Lung (tissue), 11 donors: ENCODE measurements at regions not wholly inside any gene's neighbourhood (a gene's known extent, or its start where the extent isn't known, plus 50 kb on each side); places are given as distances from the start of the nearest gene placed in this dataset.
A peak's percentile ranks its signal among the peaks of the same experiment; 100 is the strongest.

Experiments
- ATAC-seq: fragments of 200-7000 bp; cut with Tn5 transposase; one replicate; pipeline ENCODE4 v1.9.1; 2020; ENCODE audit warnings: moderate number of reproducible peaks; ENCODE audit not compliant: insufficient read depth, low FRiP score
- DNase-seq, 3 donors: peaks; one replicate each; pipeline ENCODE4 v3.0.0-alpha.2; 2013 to 2017
- H3K27ac ChIP-seq, 2 donors: one replicate each; pipeline ENCODE4 v1.5.1; 2013; ENCODE audit warnings: mild to moderate bottlenecking in 2 of 2, moderate library complexity in 2 of 2, control low read depth in 1 of 2, inconsistent platforms in 1 of 2, low read depth in 1 of 2, low read length in 1 of 2
- H3K27me3 ChIP-seq, 3 donors: one replicate each; pipeline ENCODE4 v1.5.1; 2013; ENCODE audit warnings: low read length in 2 of 3; ENCODE audit not compliant: control insufficient read depth in 3 of 3, insufficient read depth in 3 of 3
- H3K36me3 ChIP-seq, 4 donors: one replicate each; pipeline ENCODE4 v1.5.1; 2013; ENCODE audit warnings: low read length in 4 of 4, mild to moderate bottlenecking in 1 of 4, moderate library complexity in 1 of 4; ENCODE audit not compliant: control insufficient read depth in 4 of 4, insufficient read depth in 4 of 4
- H3K4me1 ChIP-seq, 5 donors: one replicate each; pipeline ENCODE4 v1.5.1; 2013; ENCODE audit warnings: low read length in 5 of 5, mild to moderate bottlenecking in 2 of 5, moderate library complexity in 1 of 5; ENCODE audit not compliant: control insufficient read depth in 5 of 5, insufficient read depth in 5 of 5
- H3K4me3 ChIP-seq: one replicate; pipeline ENCODE4 v1.5.1; 2013; ENCODE audit warnings: mild to moderate bottlenecking, control low read depth, moderate library complexity
- H3K9ac ChIP-seq, 2 donors: one replicate each; pipeline ENCODE4 v1.5.1; 2013; ENCODE audit warnings: low read length in 2 of 2, control low read depth in 1 of 2; ENCODE audit not compliant: insufficient read depth in 1 of 2
- H3K9me3 ChIP-seq, 4 donors: one replicate each; pipeline ENCODE4 v1.5.1; 2013; ENCODE audit warnings: low read length in 3 of 4, mild to moderate bottlenecking in 1 of 4, moderate library complexity in 1 of 4; ENCODE audit not compliant: control insufficient read depth in 4 of 4, insufficient read depth in 3 of 4
- CTCF ChIP-seq: IDR thresholded peaks from 2 replicates; pipeline ENCODE4 v1.5.1; 2012; ENCODE audit warnings: mild to moderate bottlenecking; ENCODE audit errors: control extremely low read depth, extremely low read depth
- WGBS, 2 donors: extraction: QIAGEN DNeasy Blood & Tissue Kit; methylation state at CpG; one replicate each; pipeline ENCODE4 v1.1.7; 2013; 5-methylcytosine and 5-hydroxymethylcytosine counted together
- donor health status: control.
- donor health status: control.
- donor health status: Bipolar disorder and iron deficiency.
- donor health status: healthy.
- donor health status: DM: yes; HTN: yes; CAD: no.

GRCh38 chr13:62910541-62911060 is 1495.0 kb upstream of the PCDH20 start:
- Histone ChIP-seq H3K9ac (no peak overlapping the region), H3K4me1 (no peaks in the 10 kb centered on the region), H3K27ac (no peak overlapping the region), H3K9me3 (no peaks in the 10 kb centered on the region), H3K27me3 (no peaks in the 10 kb centered on the region), H3K36me3 (no peaks in the 10 kb centered on the region), H3K4me3 (no peak overlapping the region)
- ATAC-seq: no peak
- TF ChIP-seq CTCF: no peak
- WGBS, 2 donors: 81 to 83% methylated on average over 4 of the region's 4 CpGs
- DNase-seq: peak in 1 of 3 donors; percentile 14

- WGBS, 2 donors: 76 to 85% methylated on average over 3 of the region's 3 CpGs
- H3K9me3 ChIP-seq: no peaks in the 10 kb centered on the region
Measured at GRCh38 chr13:62908321-62908720, 1492.7 kb upstream of the PCDH20 start.

GRCh38 chr13:62906896-62907295 is 1491.2 kb upstream of the PCDH20 start:
- Histone ChIP-seq H3K27me3 (no peaks in the 10 kb centered on the region), H3K4me3 (no peak overlapping the region), H3K27ac (no peak overlapping the region), H3K9ac (no peak overlapping the region), H3K9me3 (no peaks in the 10 kb centered on the region), H3K4me1 (no peaks in the 10 kb centered on the region), H3K36me3 (no peaks in the 10 kb centered on the region)
- no peak for TF ChIP-seq CTCF
- no peak for ATAC-seq
- no peak for DNase-seq

More at GRCh38 chr13:62908321-62908720, 1492.7 kb upstream of the PCDH20 start:
- no peaks in the 10 kb centered on the region for H3K27me3 ChIP-seq
- TF ChIP-seq CTCF: no peak
- no peak for DNase-seq
- no peak overlapping the region for H3K27ac ChIP-seq
- ATAC-seq: no peak
- no peak overlapping the region for H3K4me3 ChIP-seq
- no peak overlapping the region for H3K9ac ChIP-seq
- H3K36me3 ChIP-seq: no peaks in the 10 kb centered on the region
- no peaks in the 10 kb centered on the region for H3K4me1 ChIP-seq

- Histone ChIP-seq H3K36me3 (no peaks in the 10 kb centered on the region), H3K27ac (no peak overlapping the region), H3K4me1 (no peaks in the 10 kb centered on the region), H3K27me3 (no peaks in the 10 kb centered on the region), H3K4me3 (no peak overlapping the region), H3K9ac (no peak overlapping the region), H3K9me3 (no peaks in the 10 kb centered on the region)
- DNase-seq: no peak
- TF ChIP-seq CTCF: no peak
- ATAC-seq: no peak
Measured at GRCh38 chr13:62906469-62906868, 1490.8 kb upstream of the PCDH20 start.
